Middle frontal gyrus (tissue), 1 donor: ENCODE measurements at regions not wholly inside any gene's neighbourhood (a gene's known extent, or its start where the extent isn't known, plus 50 kb on each side); places are given as distances from the start of the nearest gene placed in this dataset.
"Not testable (repeated sequence)": the region's sequence is repeated elsewhere in the genome, so short reads cannot be mapped to it uniquely, and the experiment has no call there.

Experiments
- DNase-seq: peaks from one replicate; pipeline ENCODE4 v3.0.0-alpha.2; 2015; ENCODE audit warnings: low spot score; ENCODE audit errors: extremely low spot score

GRCh38 chr6:10343320-10343719, 71.6 kb downstream of the TFAP2A start:
- DNase-seq: no peak

GRCh38 chr6:10341605-10342004, 73.3 kb downstream of the TFAP2A start:
- no peak for DNase-seq

DNA sequence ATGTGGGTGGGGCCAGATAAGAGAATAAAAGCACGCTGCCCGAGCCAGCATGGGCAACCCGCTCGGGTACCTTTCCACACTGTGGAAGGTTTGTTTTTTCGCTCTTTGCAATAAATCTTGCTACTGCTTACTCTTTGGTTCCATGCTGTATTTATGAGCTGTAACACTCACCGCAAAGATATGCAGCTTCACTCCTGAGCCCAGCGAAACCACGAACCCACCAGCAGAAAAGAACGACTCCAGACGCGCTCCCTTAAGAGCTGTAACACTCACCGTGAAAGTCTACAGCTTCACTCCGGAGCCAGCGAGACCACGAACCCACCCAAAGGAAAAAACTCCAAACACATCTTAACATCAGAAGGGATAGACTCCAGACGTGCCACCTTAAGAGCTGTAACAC, 76.7 kb downstream of the TFAP2A start:
- DNase-seq: no peak

- DNase-seq: not testable (repeated sequence)
These were observed 77.5 kb downstream of the TFAP2A start for GRCh38 chr6:10337376-10337775.

DNA sequence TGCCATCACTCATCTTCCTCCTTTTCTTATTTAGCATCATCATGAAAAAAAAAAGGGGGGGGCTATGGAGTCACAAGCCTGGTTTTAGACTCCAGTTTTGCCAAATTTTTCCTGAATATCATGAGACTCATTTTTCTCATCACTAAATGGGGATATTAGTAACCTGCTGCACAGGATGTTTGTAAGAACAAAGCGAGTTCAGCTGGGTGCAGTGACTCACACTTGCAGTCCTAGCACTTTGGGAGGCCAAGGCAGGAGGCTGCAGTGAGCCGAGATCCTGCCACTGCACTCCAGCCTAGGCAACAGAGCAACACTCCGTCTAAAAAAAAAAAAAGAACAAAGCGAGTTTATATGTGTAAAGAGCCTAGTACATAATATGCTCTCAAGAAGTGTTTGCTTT, 82.8 kb downstream of the TFAP2A start:
- DNase-seq: no peak

- DNase-seq: no peak
These were observed 83.4 kb downstream of the TFAP2A start for GRCh38 chr6:10331334-10331968.

GRCh38 chr6:10330515-10330914, 84.4 kb downstream of the TFAP2A start:
- DNase-seq: no peak

- DNase-seq: no peak
These were observed 91.9 kb downstream of the TFAP2A start for GRCh38 chr6:10323018-10323417.

- no peak for DNase-seq
These were observed 94.6 kb downstream of the TFAP2A start for GRCh38 chr6:10320291-10320690.

GRCh38 chr6:10316373-10316721, 98.5 kb downstream of the TFAP2A start:
- DNase-seq: no peak

DNA sequence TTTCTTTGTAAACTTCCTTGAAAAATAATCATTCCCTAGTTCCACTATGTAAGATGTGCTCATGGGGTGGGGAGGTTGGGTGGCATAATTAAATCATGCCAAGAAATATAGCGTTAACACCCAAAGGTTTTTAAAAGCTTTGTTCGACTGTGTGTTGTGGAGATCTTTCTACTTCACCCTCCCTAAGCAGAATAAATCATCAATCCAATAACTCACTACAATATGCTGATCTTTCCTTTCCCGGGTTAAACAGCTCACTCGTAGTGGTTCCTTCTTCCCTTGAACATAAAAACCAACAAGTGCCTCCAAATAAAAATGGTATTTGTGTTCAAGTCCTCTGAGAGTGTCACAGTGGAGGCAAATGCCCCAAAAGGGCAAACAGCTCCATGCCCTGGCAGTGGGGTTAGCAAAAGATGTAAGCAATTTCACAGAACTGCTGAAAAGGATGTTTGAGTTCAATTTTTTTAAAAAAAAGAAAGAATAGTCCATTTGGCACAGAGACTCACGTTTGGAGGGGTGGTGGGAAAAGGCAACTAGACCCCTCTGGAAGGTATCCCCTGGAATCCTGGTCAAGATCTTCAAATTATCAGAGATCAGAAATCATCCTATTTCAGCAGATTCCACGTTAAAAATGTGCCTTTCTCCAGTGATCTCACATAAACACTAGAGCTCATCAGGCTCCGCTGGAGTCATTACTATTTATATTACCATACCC, 99.1 kb downstream of the TFAP2A start:
- peak; percentile 50 for DNase-seq

GRCh38 chr6:10315034-10315433, 99.8 kb downstream of the TFAP2A start:
- DNase-seq: no peak

- DNase-seq: no peak
These were observed 100.5 kb downstream of the TFAP2A start for GRCh38 chr6:10314163-10314955.

DNA sequence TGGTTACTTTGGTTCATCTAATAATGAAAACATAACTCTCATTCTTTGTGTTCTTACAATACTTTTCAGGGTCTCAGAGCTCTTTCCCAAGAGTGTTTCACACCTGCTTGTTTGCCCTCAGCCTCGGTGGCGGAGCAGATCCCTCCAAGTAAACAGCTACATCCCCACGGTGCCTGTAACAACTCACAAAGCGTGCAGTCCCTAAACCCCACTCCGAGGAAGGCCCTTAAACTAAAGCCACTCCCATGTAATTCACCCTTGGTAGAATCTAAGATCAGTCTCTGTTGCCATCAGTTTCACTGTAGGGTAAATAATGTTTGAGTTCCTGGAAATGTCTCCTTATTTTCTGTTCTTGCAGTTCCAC, 101.1 kb downstream of the TFAP2A start:
- no peak for DNase-seq

DNA sequence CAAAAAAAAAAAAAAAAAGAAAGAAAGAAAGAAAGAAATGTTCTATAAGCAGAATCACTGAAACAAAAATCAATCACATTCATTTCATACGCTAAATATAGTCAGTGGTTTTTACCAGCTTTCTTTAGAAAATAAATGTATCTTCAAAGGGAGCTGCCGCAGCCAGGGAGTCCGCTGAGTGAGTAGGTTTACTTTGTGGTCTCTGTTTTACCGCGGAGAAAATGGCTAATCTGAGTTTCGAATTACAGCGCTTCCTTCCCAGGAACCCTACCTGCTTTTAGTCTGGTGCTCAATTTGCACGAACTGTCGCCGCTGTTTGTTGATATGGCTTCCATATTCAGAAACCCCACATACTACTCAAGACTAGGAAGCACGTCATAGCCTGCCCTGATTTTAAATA, 102.4 kb downstream of the TFAP2A start:
- no peak for DNase-seq

GRCh38 chr6:10311546-10312405, 103.1 kb downstream of the TFAP2A start:
- DNase-seq: not testable (repeated sequence)

DNA sequence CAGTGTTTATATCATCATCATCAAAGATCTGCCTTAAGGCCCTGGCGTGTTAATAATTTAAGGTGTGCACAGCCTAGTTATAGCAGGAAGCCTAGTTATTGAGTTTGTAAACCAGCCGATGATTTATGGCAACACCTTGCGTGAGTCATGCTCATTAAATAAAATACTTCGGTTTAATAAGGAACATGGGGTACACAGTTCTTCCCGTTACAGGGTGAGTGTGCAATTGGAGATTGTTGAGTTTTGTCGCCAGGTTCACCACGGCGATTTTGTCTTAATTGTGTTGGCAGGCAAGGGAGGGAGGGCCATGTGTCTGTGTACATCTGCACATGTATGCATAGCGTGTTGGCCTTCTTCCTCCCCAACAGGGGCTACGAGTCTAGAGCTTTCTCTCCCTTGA, 104.0 kb downstream of the TFAP2A start:
- no peak for DNase-seq

GRCh38 chr6:10310330-10310653, 104.6 kb downstream of the TFAP2A start:
- no peak for DNase-seq

- no peak for DNase-seq
These were observed 105.2 kb downstream of the TFAP2A start for GRCh38 chr6:10309457-10310329.

GRCh38 chr6:10307476-10307875, 107.4 kb downstream of the TFAP2A start:
- DNase-seq: no peak

DNA sequence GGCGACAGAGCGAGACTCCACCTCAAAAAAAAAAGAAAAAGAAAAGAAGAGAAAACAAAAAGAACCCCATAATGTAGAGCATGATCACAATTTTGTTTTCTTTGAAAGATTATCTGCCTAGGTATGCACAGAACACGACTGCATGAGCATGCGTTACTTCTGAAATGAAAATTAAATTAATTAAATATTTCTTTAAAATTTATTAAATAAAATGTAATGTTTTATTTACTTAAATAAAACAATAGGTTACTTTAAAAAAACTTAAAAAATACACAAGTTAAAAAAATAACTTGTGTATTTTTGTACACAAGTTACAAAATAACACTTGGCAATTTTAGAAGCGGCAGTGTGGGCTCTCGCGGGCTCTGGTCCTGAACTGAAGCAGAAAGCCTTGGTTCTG, 107.8 kb downstream of the TFAP2A start:
- no peak for DNase-seq
